Non-pigmented ciliary epithelial cell (primary cell): ENCODE measurements at regions not wholly inside any gene's neighbourhood (a gene's known extent, or its start where the extent isn't known, plus 50 kb on each side); places are given as distances from the start of the nearest gene placed in this dataset.
"Not testable (repeated sequence)": the region's sequence is repeated elsewhere in the genome, so short reads cannot be mapped to it uniquely, and the experiment has no call there.

Experiments used
- DNase-seq: peaks from one replicate; pipeline ENCODE4 v3.0.0-alpha.2; 2010; ENCODE audit warnings: low read depth

GRCh38 chr21:15311510-15311909 lies 246.7 kb upstream of the NRIP1 start:
- DNase-seq: no peak

- not testable (repeated sequence) for DNase-seq
Observed at GRCh38 chr21:15317034-15317433, 252.2 kb upstream of the NRIP1 start.

- DNase-seq: no peak
Observed at GRCh38 chr21:15319727-15320126, 254.9 kb upstream of the NRIP1 start.

GRCh38 chr21:15324542-15324941 lies 259.7 kb upstream of the NRIP1 start:
- no peak for DNase-seq

GRCh38 chr21:15326032-15326867 lies 261.4 kb upstream of the NRIP1 start:
- DNase-seq: no peak

GRCh38 chr21:15327637-15328265 lies 263.0 kb upstream of the NRIP1 start:
- no peak for DNase-seq

- no peak for DNase-seq
Observed at GRCh38 chr21:15329191-15329590, 264.4 kb upstream of the NRIP1 start.

GRCh38 chr21:15330872-15331271 lies 266.1 kb upstream of the NRIP1 start:
- no peak for DNase-seq

GRCh38 chr21:15332572-15332971 lies 267.8 kb upstream of the NRIP1 start:
- DNase-seq: no peak

- no peak for DNase-seq
Observed at GRCh38 chr21:15333136-15333710, 268.4 kb upstream of the NRIP1 start.

GRCh38 chr21:15333951-15334350 lies 269.2 kb upstream of the NRIP1 start:
- DNase-seq: no peak

- peak; percentile 9 for DNase-seq
Observed at GRCh38 chr21:15343066-15343465, 278.3 kb upstream of the NRIP1 start.

GRCh38 chr21:15352009-15352408 lies 287.2 kb upstream of the NRIP1 start:
- no peak for DNase-seq

GRCh38 chr21:15353546-15353945 lies 288.7 kb upstream of the NRIP1 start:
- no peak for DNase-seq

- DNase-seq: no peak
Observed at GRCh38 chr21:15354516-15354915, 289.7 kb upstream of the NRIP1 start.

GRCh38 chr21:15355066-15355465 lies 290.3 kb upstream of the NRIP1 start:
- no peak for DNase-seq

- no peak for DNase-seq
Observed at GRCh38 chr21:15359251-15359650, 294.5 kb upstream of the NRIP1 start.

GRCh38 chr21:15362458-15362857 lies 297.7 kb upstream of the NRIP1 start:
- DNase-seq: no peak

GRCh38 chr21:15363921-15364320 lies 299.1 kb upstream of the NRIP1 start:
- DNase-seq: no peak

- DNase-seq: no peak
Observed at GRCh38 chr21:15365751-15366392, 301.1 kb upstream of the NRIP1 start.

- no peak for DNase-seq
Observed at GRCh38 chr21:15366555-15366954, 301.8 kb upstream of the NRIP1 start.

- DNase-seq: no peak
Observed at GRCh38 chr21:15367061-15367626, 302.3 kb upstream of the NRIP1 start.
